ENCODE measurements at regions not wholly inside any gene's neighbourhood (a gene's known extent, or its start where the extent isn't known, plus 50 kb on each side); places are given as distances from the start of the nearest gene placed in this dataset.

- Histone ChIP-seq H4K20me1 (replicated peaks; ENCODE audit: control insufficient read depth, extremely low read depth, insufficient read depth, low read length) (no peaks in the 10 kb centered on the region), H3K79me2 (ENCODE audit: control insufficient read depth, insufficient read depth, low read length) (no peaks in the 10 kb centered on the region), H3K4me3 (replicated peaks in 1 of 3; ENCODE audit: insufficient read depth in 1 of 3, low read depth in 1 of 3, low read length in 3 of 3) (no peak overlapping the region), H3K9ac (replicated peaks; ENCODE audit: extremely low read depth, insufficient read depth, low read length) (no peak overlapping the region), H2AFZ (ENCODE audit: low read depth, low read length) (no peak overlapping the region), H3K36me3 (ENCODE audit: control insufficient read depth in 2 of 2, extremely low read depth in 1 of 2, insufficient read depth in 2 of 2, low read length in 2 of 2) (no peaks in the 10 kb centered on the region), H3K27ac (ENCODE audit: insufficient read depth, low read depth, low read length) (no peak overlapping the region), H3K4me2 (ENCODE audit: insufficient read depth, low read length) (peak overlapping the region; percentile 21), H3K9me3 (replicated peaks; ENCODE audit: control insufficient read depth, insufficient read depth, low read length) (no peaks in the 10 kb centered on the region), H3K4me1 (ENCODE audit: control insufficient read depth, extremely low read depth, insufficient read depth, low read length) (peaks cover 6% of the 10 kb centered on the region), H3K9me1 (replicated peaks; ENCODE audit: control insufficient read depth, extremely low read depth, insufficient read depth, low read length) (no peaks in the 10 kb centered on the region), H3K27me3 (ENCODE audit: control insufficient read depth in 2 of 2, insufficient read depth in 2 of 2, low read length in 2 of 2) (no peaks in the 10 kb centered on the region)
- dilution Hi-C loops (cut with MboI; ENCODE audit: extremely low pct_ligation_motif_present, low sequenced_read_pairs) (no loop called here), intact Hi-C loops (cut with micrococcal nuclease) (no loop called here)
- TF ChIP-seq FOS (IDR thresholded peaks at IDR 0.05; ENCODE audit: borderline replicate concordance, insufficient read depth, low read length) = peak; percentile 19
- TF ChIP-seq EZH2 (IDR thresholded peaks at IDR 0.05; ENCODE audit: borderline replicate concordance, low read depth, low read length, severe bottlenecking) = no peak
- no peak for TF ChIP-seq JUN (IDR thresholded peaks at IDR 0.05; ENCODE audit: borderline replicate concordance, insufficient read depth, insufficient read length, low read depth)
- peak; percentile 10 for TF ChIP-seq GATA2 (IDR thresholded peaks at IDR 0.05; ENCODE audit: insufficient read depth, insufficient read length, low read depth, low read length)
- BruUV-seq (replicated peaks) = no TSS peak
- ChIA-PET CTCF (no interaction called here), POLR2A (no interaction called here)
- FAIRE-seq (peak; percentile 43), DNase-seq (ENCODE audit: low read depth, low spot score) (peak; percentile 15)
Measured at GRCh38 chr3:124599779-124600693, 130.2 kb upstream of the UMPS start.

- DNase-seq (ENCODE audit: low read depth, low spot score) = no peak
Measured at GRCh38 chr3:124600765-124601164, 129.5 kb upstream of the UMPS start.

More at GRCh38 chr3:124600765-124601164, 129.5 kb upstream of the UMPS start:
- intact Hi-C loops (cut with micrococcal nuclease) (no loop called here), dilution Hi-C loops (cut with MboI; ENCODE audit: extremely low pct_ligation_motif_present, low sequenced_read_pairs) (no loop called here)
- TF ChIP-seq MAX (IDR thresholded peaks at IDR 0.05; ENCODE audit: insufficient read depth, insufficient read length) (no peak), GATA2 (IDR thresholded peaks at IDR 0.05; ENCODE audit: insufficient read depth, insufficient read length, low read depth, low read length) (no peak), JUN (IDR thresholded peaks at IDR 0.05; ENCODE audit: borderline replicate concordance, insufficient read depth, insufficient read length, low read depth) (no peak), MYC (IDR thresholded peaks at IDR 0.05; ENCODE audit: low read depth, low read length) (no peak), CTCF (IDR thresholded peaks at IDR 0.05; ENCODE audit: extremely low read depth in 1 of 2, insufficient read depth in 1 of 2, low read depth in 1 of 2, low read length in 2 of 2) (no peak), POLR2AphosphoS5 (IDR thresholded peaks at IDR 0.05; ENCODE audit: insufficient read depth, low read depth, low read length) (no peak), EZH2 (IDR thresholded peaks at IDR 0.05; ENCODE audit: borderline replicate concordance, low read depth, low read length, severe bottlenecking) (no peak), POLR2A (IDR thresholded peaks at IDR 0.05; ENCODE audit: low read depth, low read length) (no peak), FOS (IDR thresholded peaks at IDR 0.05; ENCODE audit: borderline replicate concordance, insufficient read depth, low read length) (no peak)
- no peaks in the 10 kb centered on the region for H3K9me1 ChIP-seq (replicated peaks; ENCODE audit: control insufficient read depth, extremely low read depth, insufficient read depth, low read length)
- no peaks in the 10 kb centered on the region for H3K27me3 ChIP-seq (ENCODE audit: control insufficient read depth in 2 of 2, insufficient read depth in 2 of 2, low read length in 2 of 2)
- no peak overlapping the region for H3K9ac ChIP-seq (replicated peaks; ENCODE audit: extremely low read depth, insufficient read depth, low read length)
- no peak overlapping the region for H3K4me3 ChIP-seq (replicated peaks in 1 of 3; ENCODE audit: insufficient read depth in 1 of 3, low read depth in 1 of 3, low read length in 3 of 3)
- peaks cover 6% of the 10 kb centered on the region for H3K4me1 ChIP-seq (ENCODE audit: control insufficient read depth, extremely low read depth, insufficient read depth, low read length)
- no peak overlapping the region for H2AFZ ChIP-seq (ENCODE audit: low read depth, low read length)
- H4K20me1 ChIP-seq (replicated peaks; ENCODE audit: control insufficient read depth, extremely low read depth, insufficient read depth, low read length) = no peaks in the 10 kb centered on the region
- no TSS peak for BruUV-seq (replicated peaks)
- no peak for FAIRE-seq
- no peaks in the 10 kb centered on the region for H3K9me3 ChIP-seq (replicated peaks; ENCODE audit: control insufficient read depth, insufficient read depth, low read length)
- ChIA-PET CTCF (interaction anchor here (1.2 to 1.7 kb wide), 2 partner anchors 12 to 36 kb away, joined by 6 to 7 read pairs; no protein-coding TSS in a partner anchor), POLR2A (no interaction called here)
- no peaks in the 10 kb centered on the region for H3K79me2 ChIP-seq (ENCODE audit: control insufficient read depth, insufficient read depth, low read length)
- no peak overlapping the region for H3K4me2 ChIP-seq (ENCODE audit: insufficient read depth, low read length)
- no peaks in the 10 kb centered on the region for H3K36me3 ChIP-seq (ENCODE audit: control insufficient read depth in 2 of 2, extremely low read depth in 1 of 2, insufficient read depth in 2 of 2, low read length in 2 of 2)
- no peak overlapping the region for H3K27ac ChIP-seq (ENCODE audit: insufficient read depth, low read depth, low read length)
